ENCODE measurements at regions not wholly inside any gene's neighbourhood (a gene's known extent, or its start where the extent isn't known, plus 50 kb on each side); places are given as distances from the start of the nearest gene placed in this dataset.
"Not testable (repeated sequence)": the region's sequence is repeated elsewhere in the genome, so short reads cannot be mapped to it uniquely, and the experiment has no call there.

DNA sequence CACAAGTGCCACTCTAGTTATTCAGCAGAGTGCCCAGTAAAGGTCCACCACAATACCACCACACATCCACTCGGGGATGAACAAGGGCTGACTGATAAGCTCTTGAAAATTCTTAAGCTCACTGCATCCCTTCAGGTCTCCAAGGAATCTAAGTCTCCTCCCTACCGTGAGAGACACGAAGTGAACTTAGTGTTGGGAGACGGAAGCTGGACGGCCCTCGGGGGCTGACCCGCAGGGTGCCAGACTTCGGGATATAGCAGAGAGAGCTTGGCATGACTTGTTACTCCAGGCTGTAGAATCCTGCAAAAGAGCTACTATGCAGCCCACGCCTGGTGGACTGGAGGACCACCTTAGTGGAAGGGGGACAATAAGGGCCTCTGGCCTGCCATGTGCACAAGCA lies 75.1 kb downstream of the LYZL1 start:
- H4K91ac ChIP-seq (ENCODE audit: insufficient read depth, low read depth, low read length); H3K4ac ChIP-seq (ENCODE audit: low read depth, low read length); H3K23ac ChIP-seq (ENCODE audit: low read depth, low read length); H2BK15ac ChIP-seq (ENCODE audit: low read depth, low read length); intact Hi-C loops (cut with micrococcal nuclease); ATAC-seq (ENCODE audit: low read depth); H3K14ac ChIP-seq (replicated peaks; ENCODE audit: low read depth, low read length); H4K20me1 ChIP-seq (ENCODE audit: insufficient read depth, low read length); H2AK9ac ChIP-seq (replicated peaks; ENCODE audit: low read depth, low read length, poor library complexity); H4K5ac ChIP-seq (ENCODE audit: low read depth, low read length); H3K56ac ChIP-seq (ENCODE audit: extremely low read depth, insufficient read depth, low read length); H3K4me2 ChIP-seq (ENCODE audit: low read depth, low read length); CTCF ChIA-PET; H3K4me3 ChIP-seq (ENCODE audit: insufficient read depth, low read depth, low read length); DNase-seq; dilution Hi-C loops (cut with HindIII; ENCODE audit: low sequenced_read_pairs, unreplicated experiment); POLR2A ChIA-PET (ENCODE audit: unreplicated experiment); H3K4me1 ChIP-seq (ENCODE audit: control insufficient read depth, insufficient read depth, low read length); H3K9ac ChIP-seq (ENCODE audit: low read depth, low read length); H2AFZ ChIP-seq (replicated peaks; ENCODE audit: low read length, poor library complexity); H3K18ac ChIP-seq (ENCODE audit: low read depth, low read length); H3K27me3 ChIP-seq (ENCODE audit: control insufficient read depth, insufficient read depth, low read length); H2BK5ac ChIP-seq (ENCODE audit: low read depth, low read length, poor library complexity, severe bottlenecking); H2BK120ac ChIP-seq (ENCODE audit: low read depth, low read length); H3K9me3 ChIP-seq (ENCODE audit: control insufficient read depth, insufficient read depth, low read length); in situ Hi-C loops (cut with MboI; ENCODE audit: low sequenced_read_pairs); H3K27ac ChIP-seq (ENCODE audit: insufficient read depth, low read length); H2AK5ac ChIP-seq (ENCODE audit: low read depth, low read length); H4K8ac ChIP-seq (ENCODE audit: low read depth in 2 of 2, low read length in 2 of 2); H3K79me1 ChIP-seq (ENCODE audit: low read depth in 1 of 2, low read length in 2 of 2); H2BK20ac ChIP-seq (ENCODE audit: low read depth, low read length); BruUV-seq (replicated peaks); H3K9me1 ChIP-seq (ENCODE audit: insufficient read depth, low read length); H3K36me3 ChIP-seq (ENCODE audit: control insufficient read depth, insufficient read depth, low read length): not testable (repeated sequence)
- WGBS, 2 experiments (ENCODE audit: extremely low coverage in 2 of 2, insufficient read length in 1 of 2), result no CpG with 5 or more reads among the region's 9 CpGs

DNA sequence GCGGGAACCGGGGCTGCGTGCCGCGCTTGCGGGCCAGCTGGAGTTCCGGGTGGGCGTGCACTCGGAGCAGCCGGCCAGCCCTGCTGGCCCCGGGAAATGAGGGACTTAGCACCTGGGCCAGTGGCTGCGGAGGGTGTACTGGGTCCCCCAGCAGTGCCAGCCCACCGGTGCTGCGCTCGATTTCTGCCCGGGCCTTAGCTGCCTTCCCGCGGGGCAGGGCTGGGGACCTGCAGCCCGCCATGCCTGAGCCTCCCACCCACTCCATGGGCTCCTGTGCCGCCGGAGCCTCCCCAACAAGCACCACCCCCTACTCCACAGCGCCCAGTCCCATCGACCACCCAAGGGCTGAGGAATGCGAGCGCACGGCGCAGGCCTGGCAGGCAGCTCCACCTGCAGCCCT lies 77.3 kb downstream of the LYZL1 start:
- H3K9me1 ChIP-seq (ENCODE audit: insufficient read depth, low read length); ATAC-seq (ENCODE audit: low read depth); H3K4ac ChIP-seq (ENCODE audit: low read depth, low read length); H2BK15ac ChIP-seq (ENCODE audit: low read depth, low read length); H2AK5ac ChIP-seq (ENCODE audit: low read depth, low read length); H3K4me1 ChIP-seq (ENCODE audit: control insufficient read depth, insufficient read depth, low read length); dilution Hi-C loops (cut with HindIII; ENCODE audit: low sequenced_read_pairs, unreplicated experiment); H3K18ac ChIP-seq (ENCODE audit: low read depth, low read length); in situ Hi-C loops (cut with MboI; ENCODE audit: low sequenced_read_pairs); H3K27ac ChIP-seq (ENCODE audit: insufficient read depth, low read length); H3K4me2 ChIP-seq (ENCODE audit: low read depth, low read length); H3K36me3 ChIP-seq (ENCODE audit: control insufficient read depth, insufficient read depth, low read length); H3K14ac ChIP-seq (replicated peaks; ENCODE audit: low read depth, low read length); H2BK5ac ChIP-seq (ENCODE audit: low read depth, low read length, poor library complexity, severe bottlenecking); H4K8ac ChIP-seq (ENCODE audit: low read depth in 2 of 2, low read length in 2 of 2); H3K79me1 ChIP-seq (ENCODE audit: low read depth in 1 of 2, low read length in 2 of 2); H3K56ac ChIP-seq (ENCODE audit: extremely low read depth, insufficient read depth, low read length); H3K4me3 ChIP-seq (ENCODE audit: insufficient read depth, low read depth, low read length); H3K9me3 ChIP-seq (ENCODE audit: control insufficient read depth, insufficient read depth, low read length); H4K20me1 ChIP-seq (ENCODE audit: insufficient read depth, low read length); H4K5ac ChIP-seq (ENCODE audit: low read depth, low read length); H2BK20ac ChIP-seq (ENCODE audit: low read depth, low read length); H2AK9ac ChIP-seq (replicated peaks; ENCODE audit: low read depth, low read length, poor library complexity); BruUV-seq (replicated peaks); POLR2A ChIA-PET (ENCODE audit: unreplicated experiment); H2BK120ac ChIP-seq (ENCODE audit: low read depth, low read length); H3K23ac ChIP-seq (ENCODE audit: low read depth, low read length); intact Hi-C loops (cut with micrococcal nuclease); H4K91ac ChIP-seq (ENCODE audit: insufficient read depth, low read depth, low read length); H3K9ac ChIP-seq (ENCODE audit: low read depth, low read length); DNase-seq; H2AFZ ChIP-seq (replicated peaks; ENCODE audit: low read length, poor library complexity): not testable (repeated sequence)
- H3K27me3 ChIP-seq (ENCODE audit: control insufficient read depth, insufficient read depth, low read length), result peaks cover 27% of the 10 kb centered on the region
- WGBS, 2 experiments (ENCODE audit: extremely low coverage in 2 of 2, insufficient read length in 1 of 2), result 98% methylated on average over 16 of the region's 27 CpGs; no CpG with 5 or more reads in 1 of the 2 experiments
- CTCF ChIA-PET, result interaction anchor here (1.4 kb wide), 1 partner anchor 26 kb away, joined by 3 read pairs; no protein-coding TSS in a partner anchor

All from IMR-90 (cell line).